ENCODE measurements at regions not wholly inside any gene's neighbourhood (a gene's known extent, or its start where the extent isn't known, plus 50 kb on each side); places are given as distances from the start of the nearest gene placed in this dataset.
"Not testable (repeated sequence)": the region's sequence is repeated elsewhere in the genome, so short reads cannot be mapped to it uniquely, and the experiment has no call there.

- intact Hi-C loops (cut with DNase I) = loop anchor here in 3 of 4 donors (5.0 to 10.0 kb wide), 3 partner anchors 684 to 694 kb away; no protein-coding TSS in a partner anchor
- Histone ChIP-seq H3K27me3 (ENCODE audit: control insufficient read depth, insufficient read depth) (no peaks in the 10 kb centered on the region), H3K4me1 (ENCODE audit: control insufficient read depth, insufficient read depth, low read length) (no peaks in the 10 kb centered on the region), H3K27ac (ENCODE audit: low read length) (no peak overlapping the region), H3K9me3 (ENCODE audit: control insufficient read depth, low read length) (no peaks in the 10 kb centered on the region), H3K4me3 (ENCODE audit: low read length) (no peak overlapping the region)
- DNase-seq (no peak), ATAC-seq (no peak)
- WGBS = 73% methylated on average over 2 of the region's 2 CpGs
Measured at GRCh38 chr3:24688446-24689148, 193.9 kb upstream of the THRB start.

- intact Hi-C loops (cut with DNase I) = loop anchor here in 3 of 4 donors (5.0 to 10.0 kb wide), 3 partner anchors 685 to 695 kb away; no protein-coding TSS in a partner anchor
- no peaks in the 10 kb centered on the region for H3K4me1 ChIP-seq (ENCODE audit: control insufficient read depth, insufficient read depth, low read length)
- H3K27me3 ChIP-seq (ENCODE audit: control insufficient read depth, insufficient read depth) = no peaks in the 10 kb centered on the region
- DNase-seq = no peak
- H3K27ac ChIP-seq (ENCODE audit: low read length) = no peak overlapping the region
- no peak overlapping the region for H3K4me3 ChIP-seq (ENCODE audit: low read length)
- 84% methylated on average over 3 of the region's 3 CpGs for WGBS
- H3K9me3 ChIP-seq (ENCODE audit: control insufficient read depth, low read length) = no peaks in the 10 kb centered on the region
- ATAC-seq = no peak
Measured at GRCh38 chr3:24689353-24689752, 194.7 kb upstream of the THRB start.

GRCh38 chr3:24690777-24691176, 196.1 kb upstream of the THRB start:
- Histone ChIP-seq H3K9me3 (ENCODE audit: control insufficient read depth, low read length) (no peaks in the 10 kb centered on the region), H3K27me3 (ENCODE audit: control insufficient read depth, insufficient read depth) (no peaks in the 10 kb centered on the region), H3K4me1 (ENCODE audit: control insufficient read depth, insufficient read depth, low read length) (no peaks in the 10 kb centered on the region), H3K4me3 (ENCODE audit: low read length) (no peak overlapping the region), H3K27ac (ENCODE audit: low read length) (no peak overlapping the region)
- no peak for ATAC-seq
- 87% methylated on average over 1 of the region's 1 CpG for WGBS
- no peak for DNase-seq
- intact Hi-C loops (cut with DNase I) = no loop called here

GRCh38 chr3:24699078-24699477, 204.4 kb upstream of the THRB start:
- ATAC-seq; H3K27ac ChIP-seq (ENCODE audit: low read length); intact Hi-C loops (cut with DNase I); H3K9me3 ChIP-seq (ENCODE audit: control insufficient read depth, low read length); H3K27me3 ChIP-seq (ENCODE audit: control insufficient read depth, insufficient read depth); H3K4me1 ChIP-seq (ENCODE audit: control insufficient read depth, insufficient read depth, low read length); H3K4me3 ChIP-seq (ENCODE audit: low read length); DNase-seq: not testable (repeated sequence)
- WGBS = 95% methylated on average over 1 of the region's 1 CpG

- Histone ChIP-seq H3K4me1 (ENCODE audit: control insufficient read depth, insufficient read depth, low read length) (no peaks in the 10 kb centered on the region), H3K27me3 (ENCODE audit: control insufficient read depth, insufficient read depth) (no peaks in the 10 kb centered on the region), H3K9me3 (ENCODE audit: control insufficient read depth, low read length) (no peaks in the 10 kb centered on the region), H3K27ac (ENCODE audit: low read length) (no peak overlapping the region), H3K4me3 (ENCODE audit: low read length) (no peak overlapping the region)
- ATAC-seq (no peak), DNase-seq (no peak)
- intact Hi-C loops (cut with DNase I) = no loop called here
- 44% methylated on average over 3 of the region's 3 CpGs for WGBS
Measured at GRCh38 chr3:24704496-24704895, 209.8 kb upstream of the THRB start.

GRCh38 chr3:24707936-24708335, 213.3 kb upstream of the THRB start:
- Histone ChIP-seq H3K4me1 (ENCODE audit: control insufficient read depth, insufficient read depth, low read length) (no peaks in the 10 kb centered on the region), H3K9me3 (ENCODE audit: control insufficient read depth, low read length) (no peaks in the 10 kb centered on the region), H3K4me3 (ENCODE audit: low read length) (no peak overlapping the region), H3K27me3 (ENCODE audit: control insufficient read depth, insufficient read depth) (no peaks in the 10 kb centered on the region), H3K27ac (ENCODE audit: low read length) (no peak overlapping the region)
- ATAC-seq (no peak), DNase-seq (no peak)
- intact Hi-C loops (cut with DNase I) = no loop called here

GRCh38 chr3:24709956-24710355, 215.3 kb upstream of the THRB start:
- intact Hi-C loops (cut with DNase I) = no loop called here
- Histone ChIP-seq H3K27ac (ENCODE audit: low read length) (no peak overlapping the region), H3K27me3 (ENCODE audit: control insufficient read depth, insufficient read depth) (no peaks in the 10 kb centered on the region), H3K4me1 (ENCODE audit: control insufficient read depth, insufficient read depth, low read length) (no peaks in the 10 kb centered on the region), H3K9me3 (ENCODE audit: control insufficient read depth, low read length) (no peaks in the 10 kb centered on the region), H3K4me3 (ENCODE audit: low read length) (no peak overlapping the region)
- ATAC-seq = no peak
- 42% methylated on average over 1 of the region's 1 CpG for WGBS
- no peak for DNase-seq

GRCh38 chr3:24713516-24713915, 218.9 kb upstream of the THRB start:
- 73% methylated on average over 2 of the region's 2 CpGs for WGBS
- ATAC-seq (no peak), DNase-seq (no peak)
- Histone ChIP-seq H3K27ac (ENCODE audit: low read length) (no peak overlapping the region), H3K4me3 (ENCODE audit: low read length) (no peak overlapping the region), H3K27me3 (ENCODE audit: control insufficient read depth, insufficient read depth) (no peaks in the 10 kb centered on the region), H3K4me1 (ENCODE audit: control insufficient read depth, insufficient read depth, low read length) (no peaks in the 10 kb centered on the region), H3K9me3 (ENCODE audit: control insufficient read depth, low read length) (no peaks in the 10 kb centered on the region)
- intact Hi-C loops (cut with DNase I) = no loop called here

- H3K27me3 ChIP-seq (ENCODE audit: control insufficient read depth, insufficient read depth) = no peaks in the 10 kb centered on the region
- no peak for ATAC-seq
- DNase-seq = no peak
Measured at GRCh38 chr3:24714436-24714835, 219.8 kb upstream of the THRB start.

GRCh38 chr3:24715171-24715792, 220.6 kb upstream of the THRB start:
- no peak overlapping the region for H3K27ac ChIP-seq (ENCODE audit: low read length)
- no peak overlapping the region for H3K4me3 ChIP-seq (ENCODE audit: low read length)
- intact Hi-C loops (cut with DNase I) = no loop called here
- ATAC-seq = no peak
- 78% methylated on average over 5 of the region's 5 CpGs for WGBS
- no peaks in the 10 kb centered on the region for H3K9me3 ChIP-seq (ENCODE audit: control insufficient read depth, low read length)
- H3K4me1 ChIP-seq (ENCODE audit: control insufficient read depth, insufficient read depth, low read length) = no peaks in the 10 kb centered on the region
- DNase-seq = no peak
- no peaks in the 10 kb centered on the region for H3K27me3 ChIP-seq (ENCODE audit: control insufficient read depth, insufficient read depth)

More at GRCh38 chr3:24714436-24714835, 219.8 kb upstream of the THRB start:
- Histone ChIP-seq H3K9me3 (ENCODE audit: control insufficient read depth, low read length) (no peaks in the 10 kb centered on the region), H3K4me3 (ENCODE audit: low read length) (no peak overlapping the region), H3K27ac (ENCODE audit: low read length) (no peak overlapping the region), H3K4me1 (ENCODE audit: control insufficient read depth, insufficient read depth, low read length) (no peaks in the 10 kb centered on the region)
- intact Hi-C loops (cut with DNase I) = no loop called here

GRCh38 chr3:24722087-24722486, 227.4 kb upstream of the THRB start:
- H3K27ac ChIP-seq (ENCODE audit: low read length) = no peak overlapping the region
- intact Hi-C loops (cut with DNase I) = no loop called here
- H3K4me3 ChIP-seq (ENCODE audit: low read length) = no peak overlapping the region
- H3K9me3 ChIP-seq (ENCODE audit: control insufficient read depth, low read length) = no peaks in the 10 kb centered on the region
- WGBS = 66% methylated on average over 5 of the region's 5 CpGs
- H3K27me3 ChIP-seq (ENCODE audit: control insufficient read depth, insufficient read depth) = no peaks in the 10 kb centered on the region
- no peak for ATAC-seq
- H3K4me1 ChIP-seq (ENCODE audit: control insufficient read depth, insufficient read depth, low read length) = no peaks in the 10 kb centered on the region
- DNase-seq = no peak

Measured in right cardiac atrium (tissue), 5 donors.